B cell (primary cell): ENCODE measurements at regions not wholly inside any gene's neighbourhood (a gene's known extent, or its start where the extent isn't known, plus 50 kb on each side); places are given as distances from the start of the nearest gene placed in this dataset.

Experiments
- EZH2 ChIP-seq: IDR thresholded peaks from 2 replicates; pipeline ENCODE4 v1.6.1; 2012; ENCODE audit warnings: borderline replicate concordance, low read depth, mild to moderate bottlenecking, moderate library complexity, low read length; ENCODE audit not compliant: insufficient read depth, poor library complexity, severe bottlenecking
- TF ChIP-seq, protein P1 (sequence below): fragments of 200-600 bp; IDR thresholded peaks from one replicate; pipeline ENCODE4 v1.8.0; 2022; ENCODE audit warnings: antibody characterized with exemption, mild to moderate bottlenecking

DNA sequence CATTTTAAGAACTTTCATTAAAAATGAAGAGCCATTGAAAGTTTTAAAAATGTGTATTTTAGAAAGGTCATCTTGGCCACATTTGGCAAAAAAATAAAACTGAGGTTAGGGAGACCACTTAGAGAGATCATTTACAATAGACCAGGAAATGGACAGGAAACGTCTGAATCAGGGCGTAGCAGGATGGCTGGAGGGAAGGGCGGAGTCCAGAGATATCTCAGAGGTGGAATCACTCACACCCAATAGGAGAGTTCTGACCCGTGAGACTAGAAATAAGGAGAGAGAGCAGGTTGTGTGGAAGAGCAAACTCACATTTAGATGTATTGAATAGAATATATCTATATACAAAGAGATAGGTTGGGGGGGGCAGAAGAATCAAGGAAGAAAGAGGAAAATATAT lies 373.4 kb downstream of the METTL4 start:
- TF ChIP-seq, protein P1, sequence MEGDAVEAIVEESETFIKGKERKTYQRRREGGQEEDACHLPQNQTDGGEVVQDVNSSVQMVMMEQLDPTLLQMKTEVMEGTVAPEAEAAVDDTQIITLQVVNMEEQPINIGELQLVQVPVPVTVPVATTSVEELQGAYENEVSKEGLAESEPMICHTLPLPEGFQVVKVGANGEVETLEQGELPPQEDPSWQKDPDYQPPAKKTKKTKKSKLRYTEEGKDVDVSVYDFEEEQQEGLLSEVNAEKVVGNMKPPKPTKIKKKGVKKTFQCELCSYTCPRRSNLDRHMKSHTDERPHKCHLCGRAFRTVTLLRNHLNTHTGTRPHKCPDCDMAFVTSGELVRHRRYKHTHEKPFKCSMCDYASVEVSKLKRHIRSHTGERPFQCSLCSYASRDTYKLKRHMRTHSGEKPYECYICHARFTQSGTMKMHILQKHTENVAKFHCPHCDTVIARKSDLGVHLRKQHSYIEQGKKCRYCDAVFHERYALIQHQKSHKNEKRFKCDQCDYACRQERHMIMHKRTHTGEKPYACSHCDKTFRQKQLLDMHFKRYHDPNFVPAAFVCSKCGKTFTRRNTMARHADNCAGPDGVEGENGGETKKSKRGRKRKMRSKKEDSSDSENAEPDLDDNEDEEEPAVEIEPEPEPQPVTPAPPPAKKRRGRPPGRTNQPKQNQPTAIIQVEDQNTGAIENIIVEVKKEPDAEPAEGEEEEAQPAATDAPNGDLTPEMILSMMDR = no peak
- no peak for TF ChIP-seq EZH2
